T-cell (primary cell): ENCODE measurements at regions not wholly inside any gene's neighbourhood (a gene's known extent, or its start where the extent isn't known, plus 50 kb on each side); places are given as distances from the start of the nearest gene placed in this dataset.

Source experiments
- ATAC-seq, 4 experiments: fragments of 200-7000 bp in 3 of 4; fragments of 150-1000 bp in 1 of 4; cut with Tn5 transposase; replicated peaks in 1 of 4; 1 replicate in 3 of 4; 2 replicates in 1 of 4; pipeline ENCODE4 v1.10.0; 2021; ENCODE audit warnings: moderate library complexity in 3 of 4, mild to moderate bottlenecking in 2 of 4, moderate number of reproducible peaks in 1 of 4
- CTCF ChIA-PET, 2 donors: fragments of 300-600 bp; sonication (Branson Sonifier 250); formaldehyde crosslinking; loops; one replicate each; lab custom pipeline; 2022; ENCODE audit warnings: antibody characterized with exemption in 2 of 2; lab: Charles Lee
- POLR2A ChIA-PET, 2 donors: fragments of 300-600 bp; sonication (Branson Sonifier 250); formaldehyde crosslinking; loops; one replicate each; lab custom pipeline; 2022; ENCODE audit warnings: antibody characterized with exemption in 2 of 2; lab: Charles Lee
- DNase-seq, 35 experiments: peaks; one replicate each; pipeline versions ENCODE4 v3.0.0 to v3.0.0-alpha.2; 2013 to 2023
- H3K27ac ChIP-seq: one replicate; pipeline ENCODE4 v1.5.1; 2013; ENCODE audit warnings: low read length
- H3K27me3 ChIP-seq, 2 experiments: replicated peaks in 1 of 2; 1 replicate in 1 of 2; 2 replicates in 1 of 2; pipeline versions ENCODE4 v1.6.1 to v1.7.0; 2013; ENCODE audit warnings: low read length in 1 of 2, mixed read lengths in 1 of 2; ENCODE audit not compliant: control insufficient read depth in 2 of 2, insufficient read depth in 2 of 2; ENCODE audit errors: extremely low read depth in 1 of 2
- H3K36me3 ChIP-seq, 2 donors: 1 replicate in 1 of 2; 2 replicates in 1 of 2; pipeline versions ENCODE4 v1.6.1 to v1.7.0; 2013; ENCODE audit warnings: low read length in 1 of 2; ENCODE audit not compliant: control insufficient read depth in 2 of 2, insufficient read depth in 1 of 2; ENCODE audit errors: extremely low read depth in 1 of 2
- H3K4me1 ChIP-seq, 2 experiments: 1 replicate in 1 of 2; 2 replicates in 1 of 2; pipeline versions ENCODE4 v1.6.1 to v1.7.0; 2013; ENCODE audit warnings: low read length in 2 of 2, mixed read lengths in 1 of 2; ENCODE audit not compliant: insufficient read depth in 2 of 2, control insufficient read depth in 1 of 2; ENCODE audit errors: extremely low read depth in 1 of 2
- H3K4me3 ChIP-seq, 2 donors: 1 replicate in 1 of 2; 2 replicates in 1 of 2; pipeline versions ENCODE4 v1.5.1 to v1.7.0; 2013; ENCODE audit warnings: mild to moderate bottlenecking in 2 of 2, low read length in 1 of 2, moderate library complexity in 1 of 2; ENCODE audit not compliant: control insufficient read depth in 1 of 2; ENCODE audit errors: extremely low read depth in 1 of 2
- H3K9me3 ChIP-seq: 2 replicates; pipeline ENCODE4 v1.7.0; 2013
- H3K27ac Mint-ChIP-seq, 2 donors: one replicate each; pipeline ENCODE4 v1.8.0; 2020 to 2021; ENCODE audit warnings: mild to moderate bottlenecking in 2 of 2, mixed read lengths in 2 of 2
- H3K27me3 Mint-ChIP-seq, 2 donors: one replicate each; pipeline ENCODE4 v1.8.0; 2021 to 2022; ENCODE audit warnings: mixed read lengths in 2 of 2
- H3K36me3 Mint-ChIP-seq: one replicate; pipeline ENCODE4 v1.8.0; 2021; ENCODE audit warnings: mixed read lengths
- H3K4me1 Mint-ChIP-seq, 3 donors: one replicate each; pipeline ENCODE4 v1.8.0; 2020 to 2022; ENCODE audit warnings: mixed read lengths in 3 of 3, mild to moderate bottlenecking in 1 of 3
- H3K4me3 Mint-ChIP-seq, 3 donors: one replicate each; pipeline ENCODE4 v1.8.0; 2020 to 2022; ENCODE audit warnings: mild to moderate bottlenecking in 3 of 3, mixed read lengths in 3 of 3, moderate library complexity in 3 of 3
- H3K9me3 Mint-ChIP-seq, 3 donors: one replicate each; pipeline ENCODE4 v1.8.0; 2020 to 2022; ENCODE audit warnings: mixed read lengths in 3 of 3
- WGBS: methylation state at CpG from one replicate; pipeline ENCODE4 v1.1.5; 2013; ENCODE audit warnings: missing lambda C conversion rate; ENCODE audit not compliant: insufficient coverage; 5-methylcytosine and 5-hydroxymethylcytosine counted together

GRCh38 chr11:92383430-92383829, 158.8 kb downstream of the FAT3 start:
- H3K4me3 Mint-ChIP-seq: no peak overlapping the region
- ChIA-PET POLR2A (no interaction called here), CTCF (no interaction called here)
- Histone ChIP-seq H3K4me1 (no peaks in the 10 kb centered on the region), H3K27me3 (no peaks in the 10 kb centered on the region), H3K36me3 (no peaks in the 10 kb centered on the region), H3K27ac (no peak overlapping the region), H3K4me3 (no peak overlapping the region), H3K9me3 (no peaks in the 10 kb centered on the region)
- H3K9me3 Mint-ChIP-seq: peaks cover 0 to 4% (median 0%) of the 10 kb centered on the region in 3 donors
- H3K36me3 Mint-ChIP-seq: no peaks in the 10 kb centered on the region
- 17% methylated on average over 1 of the region's 1 CpG for WGBS
- no peak overlapping the region for H3K27ac Mint-ChIP-seq
- no peak for ATAC-seq
- no peak for DNase-seq
- no peaks in the 10 kb centered on the region for H3K27me3 Mint-ChIP-seq
- H3K4me1 Mint-ChIP-seq: no peaks in the 10 kb centered on the region

GRCh38 chr11:92384358-92384757, 159.7 kb downstream of the FAT3 start:
- CTCF ChIA-PET: no interaction called here
- no peak for DNase-seq
- 80% methylated on average over 1 of the region's 2 CpGs for WGBS

GRCh38 chr11:92384802-92385201, 160.2 kb downstream of the FAT3 start:
- Histone ChIP-seq H3K4me1 (no peaks in the 10 kb centered on the region), H3K4me3 (no peak overlapping the region), H3K27ac (no peak overlapping the region), H3K36me3 (no peaks in the 10 kb centered on the region), H3K27me3 (no peaks in the 10 kb centered on the region), H3K9me3 (no peaks in the 10 kb centered on the region)
- CTCF ChIA-PET: no interaction called here
- ATAC-seq: no peak
- no peak overlapping the region for H3K4me3 Mint-ChIP-seq
- H3K27ac Mint-ChIP-seq: no peak overlapping the region
- WGBS: no CpG with 5 or more reads among the region's 2 CpGs
- no peaks in the 10 kb centered on the region for H3K27me3 Mint-ChIP-seq
- peak in 1 of 35 experiments; percentile 0 for DNase-seq
- POLR2A ChIA-PET: no interaction called here
- peaks cover 0 to 1% (median 0%) of the 10 kb centered on the region in 3 donors for H3K9me3 Mint-ChIP-seq
- no peaks in the 10 kb centered on the region for H3K4me1 Mint-ChIP-seq
- no peaks in the 10 kb centered on the region for H3K36me3 Mint-ChIP-seq

More at GRCh38 chr11:92384358-92384757, 159.7 kb downstream of the FAT3 start:
- no peaks in the 10 kb centered on the region for H3K4me1 ChIP-seq
- H3K9me3 ChIP-seq: no peaks in the 10 kb centered on the region
- H3K27me3 ChIP-seq: no peaks in the 10 kb centered on the region
- Mint-ChIP-seq H3K4me3 (no peak overlapping the region), H3K9me3 (peaks cover 0 to 4% (median 0%) of the 10 kb centered on the region in 3 donors), H3K4me1 (no peaks in the 10 kb centered on the region), H3K27ac (no peak overlapping the region), H3K27me3 (no peaks in the 10 kb centered on the region), H3K36me3 (no peaks in the 10 kb centered on the region)
- POLR2A ChIA-PET: no interaction called here
- H3K36me3 ChIP-seq: no peaks in the 10 kb centered on the region
- no peak for ATAC-seq
- no peak overlapping the region for H3K27ac ChIP-seq
- no peak overlapping the region for H3K4me3 ChIP-seq

GRCh38 chr11:92386577-92386976, 162.0 kb downstream of the FAT3 start:
- ATAC-seq (no peak), DNase-seq (no peak)
- no peaks in the 10 kb centered on the region for H3K9me3 ChIP-seq
- no peak overlapping the region for H3K27ac ChIP-seq
- ChIA-PET POLR2A (no interaction called here), CTCF (no interaction called here)
- H3K27me3 ChIP-seq: no peaks in the 10 kb centered on the region
- Mint-ChIP-seq H3K9me3 (no peaks in the 10 kb centered on the region), H3K27ac (no peak overlapping the region), H3K36me3 (no peaks in the 10 kb centered on the region), H3K27me3 (no peaks in the 10 kb centered on the region), H3K4me1 (no peaks in the 10 kb centered on the region), H3K4me3 (no peak overlapping the region)
- H3K36me3 ChIP-seq: no peaks in the 10 kb centered on the region
- no peaks in the 10 kb centered on the region for H3K4me1 ChIP-seq
- WGBS: 58% methylated on average over 3 of the region's 5 CpGs
- H3K4me3 ChIP-seq: no peak overlapping the region

GRCh38 chr11:92387859-92388258, 163.2 kb downstream of the FAT3 start:
- Histone ChIP-seq H3K27ac (no peak overlapping the region), H3K27me3 (no peaks in the 10 kb centered on the region), H3K4me1 (no peaks in the 10 kb centered on the region), H3K36me3 (no peaks in the 10 kb centered on the region), H3K9me3 (no peaks in the 10 kb centered on the region), H3K4me3 (no peak overlapping the region)
- CTCF ChIA-PET: no interaction called here
- Mint-ChIP-seq H3K9me3 (no peaks in the 10 kb centered on the region), H3K36me3 (no peaks in the 10 kb centered on the region), H3K4me3 (no peak overlapping the region), H3K4me1 (no peaks in the 10 kb centered on the region), H3K27me3 (no peaks in the 10 kb centered on the region), H3K27ac (no peak overlapping the region)
- no peak for ATAC-seq
- POLR2A ChIA-PET: no interaction called here
- DNase-seq: no peak

- CTCF ChIA-PET: no interaction called here
Measured at GRCh38 chr11:92388380-92388779, 163.8 kb downstream of the FAT3 start.

GRCh38 chr11:92390783-92391182, 166.2 kb downstream of the FAT3 start:
- ChIA-PET CTCF (no interaction called here), POLR2A (no interaction called here)
- Histone ChIP-seq H3K4me3 (no peak overlapping the region), H3K9me3 (no peaks in the 10 kb centered on the region), H3K27me3 (no peaks in the 10 kb centered on the region), H3K27ac (no peak overlapping the region), H3K4me1 (no peaks in the 10 kb centered on the region), H3K36me3 (no peaks in the 10 kb centered on the region)
- H3K27ac Mint-ChIP-seq: no peak overlapping the region
- no peak for ATAC-seq
- H3K4me1 Mint-ChIP-seq: no peaks in the 10 kb centered on the region
- no peak overlapping the region for H3K4me3 Mint-ChIP-seq
- H3K36me3 Mint-ChIP-seq: no peaks in the 10 kb centered on the region
- H3K27me3 Mint-ChIP-seq: no peaks in the 10 kb centered on the region
- H3K9me3 Mint-ChIP-seq: peaks cover 0 to under 1% (median 0%) of the 10 kb centered on the region in 3 donors
- no peak for DNase-seq

More at GRCh38 chr11:92388380-92388779, 163.8 kb downstream of the FAT3 start:
- DNase-seq: no peak
- POLR2A ChIA-PET: no interaction called here
- no peaks in the 10 kb centered on the region for H3K27me3 Mint-ChIP-seq
- Histone ChIP-seq H3K9me3 (no peaks in the 10 kb centered on the region), H3K4me1 (no peaks in the 10 kb centered on the region), H3K36me3 (no peaks in the 10 kb centered on the region), H3K27ac (no peak overlapping the region), H3K4me3 (no peak overlapping the region), H3K27me3 (no peaks in the 10 kb centered on the region)
- H3K4me1 Mint-ChIP-seq: no peaks in the 10 kb centered on the region
- ATAC-seq: no peak
- H3K27ac Mint-ChIP-seq: no peak overlapping the region
- no peaks in the 10 kb centered on the region for H3K36me3 Mint-ChIP-seq
- H3K9me3 Mint-ChIP-seq: no peaks in the 10 kb centered on the region
- no CpG with 5 or more reads among the region's 1 CpG for WGBS
- no peak overlapping the region for H3K4me3 Mint-ChIP-seq
